ENCODE measurements at regions not wholly inside any gene's neighbourhood (a gene's known extent, or its start where the extent isn't known, plus 50 kb on each side); places are given as distances from the start of the nearest gene placed in this dataset.

GRCh38 chr9:86695910-86696424 is 251.3 kb downstream of the GAS1 start:
- no peak for DNase-seq (ENCODE audit: low read depth)

DNA sequence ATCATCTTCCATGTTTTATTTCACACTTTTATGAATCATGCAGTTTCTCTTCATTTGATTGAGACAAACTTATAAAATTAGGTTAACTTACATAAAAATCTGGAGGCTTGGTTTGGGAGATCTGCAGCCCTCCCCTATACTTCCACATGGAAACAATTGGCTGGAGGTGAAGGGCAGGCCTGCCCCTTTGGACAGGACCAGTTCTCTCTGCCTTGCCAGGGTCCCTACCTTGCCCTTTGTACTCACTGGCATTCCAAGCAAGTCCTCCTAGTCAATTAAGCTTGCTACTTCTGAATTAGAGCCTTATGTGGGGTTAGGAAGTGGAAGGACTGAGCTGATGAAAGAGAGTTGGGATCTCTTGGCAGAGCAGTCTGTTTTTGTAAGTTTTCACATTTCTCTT is 257.3 kb downstream of the GAS1 start:
- DNase-seq (ENCODE audit: low read depth), result no peak

DNA sequence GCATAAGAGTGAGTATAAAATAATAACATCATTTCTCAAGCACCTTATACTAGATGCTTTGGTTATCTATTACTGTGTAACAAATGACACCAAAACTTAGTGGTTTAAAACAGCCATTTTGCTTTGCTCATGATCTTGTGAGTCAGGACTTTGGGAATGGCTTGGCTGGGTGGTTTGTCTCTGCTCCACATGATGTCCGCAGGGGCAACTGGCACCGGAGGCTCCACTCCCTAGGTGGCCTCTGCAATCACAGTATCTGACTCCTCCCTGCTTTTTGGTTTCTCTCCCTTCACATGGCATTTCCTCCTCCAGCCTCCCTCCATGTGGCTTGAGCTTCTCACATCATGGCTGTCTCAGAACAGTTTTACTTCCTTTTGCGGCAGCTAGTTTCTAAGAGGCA is 259.5 kb downstream of the GAS1 start:
- no peak for DNase-seq (ENCODE audit: low read depth)

DNA sequence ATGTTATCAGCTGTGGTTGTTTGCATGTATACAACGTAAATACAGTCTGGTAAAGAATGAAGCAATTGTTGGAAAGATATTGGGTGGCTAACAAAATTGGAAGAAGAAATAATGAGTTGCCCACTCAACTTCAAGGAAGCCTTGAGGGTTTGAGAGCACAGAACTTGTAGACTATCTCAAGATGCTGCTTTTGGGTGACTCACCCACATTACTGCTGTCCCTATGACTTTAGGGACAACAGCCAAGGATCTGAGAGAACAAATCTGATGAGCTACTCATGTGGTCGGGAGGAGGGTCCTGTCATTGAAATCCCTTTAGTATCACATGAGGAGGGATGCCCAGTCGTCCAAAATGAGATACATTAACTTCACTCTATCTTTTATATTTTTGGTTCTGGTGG is 261.8 kb downstream of the GAS1 start:
- no peak for DNase-seq (ENCODE audit: low read depth)

DNA sequence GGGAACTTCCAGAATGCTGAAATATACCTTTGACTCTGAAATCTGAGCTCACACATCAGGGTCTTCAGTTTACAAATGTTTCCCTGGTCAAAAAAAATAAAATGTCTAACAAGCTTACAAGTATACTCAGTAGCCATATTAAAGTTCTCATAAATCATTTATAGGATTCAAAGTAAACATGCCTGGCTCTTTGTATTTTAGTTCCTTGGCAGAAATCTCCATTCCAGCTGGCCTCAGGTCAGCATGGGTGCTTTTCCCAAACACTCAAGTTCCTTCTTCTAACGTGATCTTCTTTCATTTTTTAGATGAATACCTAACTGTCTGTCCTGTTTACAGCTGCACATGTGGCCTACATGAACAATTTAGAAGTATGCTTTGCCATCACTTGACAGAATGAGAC is 263.2 kb downstream of the GAS1 start:
- DNase-seq (ENCODE audit: low read depth), result no peak

- DNase-seq (ENCODE audit: low read depth), result no peak
These were observed 265.1 kb downstream of the GAS1 start for GRCh38 chr9:86682240-86682639.

DNA sequence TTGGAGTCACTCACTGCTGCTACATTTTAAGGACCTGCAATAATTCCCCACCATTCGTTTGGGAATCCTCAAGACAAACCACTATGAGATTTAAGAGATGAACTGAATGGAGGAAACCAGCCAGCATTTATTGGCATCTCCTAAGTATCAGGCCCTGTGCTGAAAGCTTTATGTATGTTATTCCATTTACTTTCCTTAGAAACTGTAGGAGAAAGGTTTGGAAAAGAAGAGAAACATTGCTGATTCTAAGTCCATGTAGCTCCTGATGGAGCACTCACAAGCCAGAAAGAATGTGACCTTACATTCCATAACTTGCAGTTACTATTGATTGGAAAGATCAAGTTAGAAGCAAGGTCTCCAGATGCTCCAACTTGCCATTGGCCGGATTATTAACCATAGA is 267.4 kb downstream of the GAS1 start:
- no peak for DNase-seq (ENCODE audit: low read depth)

DNA sequence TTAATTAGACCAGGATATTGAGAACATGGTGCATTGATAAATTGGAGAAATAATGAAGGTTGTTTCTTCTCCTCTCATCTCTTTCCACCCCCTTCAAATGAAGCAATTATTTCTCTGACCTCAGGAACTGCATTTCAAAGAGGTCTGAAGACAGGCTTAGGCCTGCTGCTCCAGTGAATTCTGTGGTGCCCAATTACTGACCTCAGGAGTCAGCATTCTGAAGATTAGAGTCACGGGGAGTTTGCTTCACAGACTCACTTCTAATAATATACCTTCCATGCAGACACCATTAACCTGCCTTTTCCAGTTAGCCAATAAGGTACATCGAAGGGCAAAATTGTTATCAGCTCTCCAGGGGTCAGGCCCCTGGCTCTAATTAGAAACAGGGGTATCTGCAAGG is 270.9 kb downstream of the GAS1 start:
- DNase-seq (ENCODE audit: low read depth), result no peak

DNA sequence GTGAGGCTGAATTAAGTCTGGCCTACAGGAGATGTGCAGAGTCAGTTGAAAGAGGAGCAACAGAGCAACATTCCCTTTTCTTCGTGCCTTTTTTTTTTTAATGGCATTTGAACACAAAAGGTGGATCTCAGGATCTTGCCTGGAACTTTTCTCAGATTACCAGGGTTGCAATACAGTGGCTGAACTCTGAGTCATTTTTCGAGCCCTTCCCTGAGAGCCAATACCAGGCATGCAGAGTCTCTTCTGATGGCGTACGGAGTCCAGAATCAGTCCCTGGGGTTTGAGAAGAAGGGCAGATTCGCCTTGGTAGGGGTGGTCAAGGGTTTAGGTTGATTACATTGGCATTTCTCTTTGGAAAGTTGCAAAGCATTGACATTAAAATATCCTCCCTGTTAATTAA is 271.5 kb downstream of the GAS1 start:
- no peak for DNase-seq (ENCODE audit: low read depth)

DNA sequence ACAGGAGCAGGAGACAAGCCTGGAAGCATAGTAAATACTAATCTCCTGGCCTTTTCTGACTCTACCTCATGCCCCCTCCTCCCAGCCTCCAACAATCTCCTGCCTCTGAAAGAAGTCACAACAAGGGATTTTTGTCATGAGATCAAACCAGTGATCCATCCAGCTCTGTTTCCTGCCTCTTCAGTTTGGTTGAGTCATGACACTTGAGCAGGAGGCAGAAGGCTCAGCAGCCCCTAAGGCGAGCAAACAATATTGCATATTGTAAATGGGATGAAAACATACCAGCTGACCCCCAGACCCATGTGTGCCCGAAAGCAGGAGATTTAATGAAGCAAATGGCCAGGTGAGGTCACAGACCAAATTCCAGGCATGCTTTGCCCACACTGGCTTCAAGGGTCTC is 272.8 kb downstream of the GAS1 start:
- no peak for DNase-seq (ENCODE audit: low read depth)

DNA sequence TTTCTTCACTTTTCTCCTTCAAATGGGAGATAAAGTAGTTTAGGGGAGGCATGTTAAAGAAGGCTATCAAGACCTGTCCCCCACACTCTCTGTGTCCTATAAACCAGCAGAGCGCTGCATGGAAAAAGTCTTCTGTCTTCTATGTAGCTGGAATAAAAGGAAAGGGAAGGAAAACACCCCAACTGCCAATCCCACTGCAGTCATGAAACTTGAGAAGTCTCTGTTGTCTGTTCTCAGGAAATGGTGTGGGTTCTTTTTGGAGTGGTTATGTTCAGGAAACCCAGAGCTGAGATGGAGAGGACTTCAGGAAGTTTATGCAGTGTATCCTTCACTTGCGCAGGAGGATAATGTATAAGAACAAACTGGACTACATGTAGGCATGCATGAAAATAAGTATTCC is 274.3 kb downstream of the GAS1 start:
- DNase-seq (ENCODE audit: low read depth), result no peak

GRCh38 chr9:86672301-86672700 is 275.0 kb downstream of the GAS1 start:
- DNase-seq (ENCODE audit: low read depth), result no peak

GRCh38 chr9:86671018-86671417 is 276.3 kb downstream of the GAS1 start:
- no peak for DNase-seq (ENCODE audit: low read depth)

DNA sequence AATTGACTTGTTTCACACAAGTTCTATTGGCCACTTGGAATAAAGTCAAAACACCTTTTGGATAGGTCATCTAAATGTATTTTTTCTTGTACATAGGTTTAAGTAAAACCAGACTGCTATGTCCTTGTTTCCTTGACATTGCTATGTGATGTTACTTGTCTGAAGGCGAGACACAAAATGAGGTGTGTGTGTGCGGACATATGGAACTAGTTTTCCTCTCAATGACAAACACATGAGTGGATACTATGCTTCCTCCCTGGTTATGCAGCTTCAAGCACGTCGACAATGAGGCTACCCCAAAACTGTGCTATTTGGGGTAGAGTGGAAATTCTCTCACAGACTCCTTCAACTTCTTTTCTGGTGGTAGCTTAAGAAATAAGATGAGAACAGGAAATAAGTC is 276.8 kb downstream of the GAS1 start:
- no peak for DNase-seq (ENCODE audit: low read depth)

DNA sequence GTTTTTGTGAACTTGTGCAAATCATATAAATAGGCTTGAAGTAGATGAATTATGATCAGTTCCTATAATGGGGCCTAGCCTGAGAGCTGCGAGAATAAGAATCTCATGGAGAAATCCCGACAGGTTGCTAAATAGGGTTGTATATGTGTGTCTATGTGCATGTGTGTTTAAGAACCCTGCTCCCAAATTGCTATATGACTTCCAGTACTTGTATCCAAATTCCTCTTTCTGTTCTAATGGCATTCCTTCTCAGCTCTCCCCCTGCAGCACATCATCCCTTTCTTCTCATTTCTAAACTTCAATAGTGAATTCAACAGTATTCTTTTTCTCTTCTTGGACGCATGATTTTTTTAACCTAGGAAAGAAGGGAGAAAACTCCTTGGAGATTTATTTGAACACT is 277.2 kb downstream of the GAS1 start:
- no peak for DNase-seq (ENCODE audit: low read depth)

DNA sequence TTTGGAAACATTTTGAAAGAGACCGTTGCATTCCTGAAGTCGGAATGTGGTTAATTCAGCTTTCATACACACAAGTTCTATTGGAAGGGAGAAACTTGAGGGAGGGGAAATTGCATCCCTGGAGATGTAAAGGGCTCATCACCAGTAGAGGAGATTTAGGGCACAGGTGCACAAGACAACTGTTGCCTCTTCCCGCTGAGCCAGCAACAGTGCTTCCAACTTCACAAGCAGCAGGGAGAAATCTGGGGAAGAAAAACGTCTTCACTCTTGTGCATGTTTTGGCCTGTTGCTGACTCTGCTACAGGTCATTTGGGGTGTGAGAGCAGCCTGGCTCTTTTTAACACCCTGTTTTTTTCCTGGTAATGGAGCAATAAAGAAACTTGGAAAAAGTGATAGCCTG is 277.9 kb downstream of the GAS1 start:
- no peak for DNase-seq (ENCODE audit: low read depth)

- DNase-seq (ENCODE audit: low read depth), result no peak
These were observed 278.8 kb downstream of the GAS1 start for GRCh38 chr9:86668488-86668887.

DNA sequence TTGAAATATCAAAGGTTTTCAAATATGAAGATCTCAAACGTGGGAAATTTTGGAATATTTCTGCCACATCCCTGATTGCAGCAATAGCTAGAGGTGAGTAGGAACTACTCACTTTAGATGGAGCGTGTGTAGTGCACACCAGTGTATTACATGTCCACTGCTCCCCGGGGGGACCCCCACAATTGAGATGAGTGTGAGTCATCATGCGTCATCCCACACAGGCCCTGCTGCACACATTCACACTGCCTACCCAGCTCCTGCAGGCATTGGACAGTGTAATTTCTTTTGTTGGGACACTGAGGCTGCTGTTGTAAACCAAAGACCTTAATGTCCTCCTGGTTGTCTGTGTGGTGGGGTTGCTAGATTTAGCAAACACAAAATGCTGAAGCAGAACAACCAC is 280.0 kb downstream of the GAS1 start:
- DNase-seq (ENCODE audit: low read depth), result no peak

- no peak for DNase-seq (ENCODE audit: low read depth)
These were observed 281.9 kb downstream of the GAS1 start for GRCh38 chr9:86665416-86665815.

DNA sequence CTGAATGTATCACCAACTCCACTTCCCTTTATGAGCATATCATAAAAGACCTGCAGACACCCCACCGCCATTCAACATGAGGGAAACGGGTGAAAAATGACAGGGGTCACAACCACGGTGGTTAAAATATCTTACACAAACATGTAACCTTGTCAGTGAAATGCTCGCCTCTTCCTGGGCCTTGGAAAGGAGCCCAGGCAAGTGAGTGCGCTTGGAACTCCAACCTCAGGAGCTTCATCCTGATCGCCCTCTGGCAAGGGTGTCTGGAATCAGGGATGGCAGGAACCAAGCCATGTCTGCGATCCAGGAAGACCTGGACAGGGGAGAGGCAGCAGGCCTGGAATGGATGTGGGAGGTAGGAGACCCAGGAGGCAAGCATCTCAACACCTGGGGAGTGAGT is 282.7 kb downstream of the GAS1 start:
- no peak for DNase-seq (ENCODE audit: low read depth)

GRCh38 chr9:86663905-86664304 is 283.4 kb downstream of the GAS1 start:
- DNase-seq (ENCODE audit: low read depth), result no peak

GRCh38 chr9:86662890-86663468 is 284.3 kb downstream of the GAS1 start:
- DNase-seq (ENCODE audit: low read depth), result no peak

DNA sequence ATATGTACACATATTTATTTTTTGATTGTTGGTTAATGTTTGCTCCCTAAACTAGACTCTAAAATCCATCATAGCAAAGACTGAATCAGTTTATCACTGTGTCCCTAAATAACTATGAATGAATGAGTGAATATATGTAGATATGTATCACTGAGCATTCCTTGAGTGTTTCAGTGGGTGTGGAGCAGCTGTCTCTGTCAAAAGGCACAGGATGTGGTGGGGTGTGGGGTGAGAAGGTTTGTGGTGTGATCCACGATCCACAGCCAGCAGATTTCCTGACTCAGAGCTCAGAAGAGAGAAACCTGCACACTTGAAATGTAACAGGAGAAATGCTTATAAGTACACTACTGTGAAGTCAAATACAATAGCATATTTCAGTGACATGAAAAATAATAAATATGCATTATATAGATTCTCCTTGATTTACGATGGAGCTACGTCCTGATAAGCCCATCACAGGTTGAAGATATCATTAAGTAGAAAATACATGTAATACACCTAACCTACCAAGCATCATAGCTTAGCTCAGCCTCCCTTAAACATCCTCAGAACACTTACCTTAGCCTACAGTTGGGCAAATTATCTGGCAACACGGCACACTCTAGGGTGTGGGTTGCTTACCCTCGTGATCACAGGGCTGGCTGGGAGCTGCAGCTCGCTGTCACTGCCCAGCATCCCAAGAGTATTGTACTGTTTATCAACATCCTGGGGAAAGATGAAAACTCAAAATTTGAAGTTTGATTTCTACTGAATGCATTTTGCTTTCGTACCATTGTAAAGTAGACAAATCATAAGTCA is 287.0 kb downstream of the GAS1 start:
- peak; percentile 73 for DNase-seq (ENCODE audit: low read depth)
